Peyer's patch (tissue), 4 donors: ENCODE measurements at regions not wholly inside any gene's neighbourhood (a gene's known extent, or its start where the extent isn't known, plus 50 kb on each side); places are given as distances from the start of the nearest gene placed in this dataset.

Source experiments
- POLR2A ChIP-seq, 2 donors: fragments of 450-650 bp; IDR thresholded peaks; one replicate each; pipeline ENCODE4 v1.5.1; 2017; ENCODE audit warnings: antibody characterized with exemption in 2 of 2, mild to moderate bottlenecking in 2 of 2, moderate library complexity in 2 of 2
- TF ChIP-seq, protein P1 (sequence below), 6 experiments: fragments of 450-650 bp in 4 of 6; fragments of 200-600 bp in 2 of 6; sonication (generic) in 1 of 6; IDR thresholded peaks; one replicate each; pipeline ENCODE4 v1.5.1; 2017 to 2019; ENCODE audit warnings: antibody characterized with exemption in 6 of 6, mild to moderate bottlenecking in 3 of 6, moderate library complexity in 1 of 6

DNA sequence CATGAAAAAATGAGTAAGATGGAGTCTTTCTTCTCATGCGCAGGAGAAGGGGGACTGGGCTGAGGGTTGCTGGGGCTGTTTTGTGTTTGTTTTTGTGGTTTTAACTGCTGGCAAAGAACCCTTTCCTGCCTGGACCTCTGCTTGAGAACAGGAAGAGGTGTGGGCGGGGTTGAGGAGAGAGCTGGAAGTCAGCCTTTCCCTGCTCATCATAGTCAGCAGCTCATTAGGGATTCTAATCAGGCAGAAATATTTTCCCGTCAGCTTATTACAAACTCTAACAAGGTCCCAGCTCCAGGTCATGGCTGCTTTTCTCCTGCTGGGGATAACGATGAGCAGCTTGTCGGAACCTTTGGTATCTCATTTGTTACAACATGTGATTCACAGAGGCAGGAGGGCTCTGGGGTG is 185.0 kb upstream of the NRXN3 start:
- TF ChIP-seq, protein P1, sequence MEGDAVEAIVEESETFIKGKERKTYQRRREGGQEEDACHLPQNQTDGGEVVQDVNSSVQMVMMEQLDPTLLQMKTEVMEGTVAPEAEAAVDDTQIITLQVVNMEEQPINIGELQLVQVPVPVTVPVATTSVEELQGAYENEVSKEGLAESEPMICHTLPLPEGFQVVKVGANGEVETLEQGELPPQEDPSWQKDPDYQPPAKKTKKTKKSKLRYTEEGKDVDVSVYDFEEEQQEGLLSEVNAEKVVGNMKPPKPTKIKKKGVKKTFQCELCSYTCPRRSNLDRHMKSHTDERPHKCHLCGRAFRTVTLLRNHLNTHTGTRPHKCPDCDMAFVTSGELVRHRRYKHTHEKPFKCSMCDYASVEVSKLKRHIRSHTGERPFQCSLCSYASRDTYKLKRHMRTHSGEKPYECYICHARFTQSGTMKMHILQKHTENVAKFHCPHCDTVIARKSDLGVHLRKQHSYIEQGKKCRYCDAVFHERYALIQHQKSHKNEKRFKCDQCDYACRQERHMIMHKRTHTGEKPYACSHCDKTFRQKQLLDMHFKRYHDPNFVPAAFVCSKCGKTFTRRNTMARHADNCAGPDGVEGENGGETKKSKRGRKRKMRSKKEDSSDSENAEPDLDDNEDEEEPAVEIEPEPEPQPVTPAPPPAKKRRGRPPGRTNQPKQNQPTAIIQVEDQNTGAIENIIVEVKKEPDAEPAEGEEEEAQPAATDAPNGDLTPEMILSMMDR (IDR thresholded peaks at IDR 0.05) = no peak
- TF ChIP-seq POLR2A (IDR thresholded peaks at IDR 0.05) = no peak
